ENCODE measurements at regions not wholly inside any gene's neighbourhood (a gene's known extent, or its start where the extent isn't known, plus 50 kb on each side); places are given as distances from the start of the nearest gene placed in this dataset.

DNA sequence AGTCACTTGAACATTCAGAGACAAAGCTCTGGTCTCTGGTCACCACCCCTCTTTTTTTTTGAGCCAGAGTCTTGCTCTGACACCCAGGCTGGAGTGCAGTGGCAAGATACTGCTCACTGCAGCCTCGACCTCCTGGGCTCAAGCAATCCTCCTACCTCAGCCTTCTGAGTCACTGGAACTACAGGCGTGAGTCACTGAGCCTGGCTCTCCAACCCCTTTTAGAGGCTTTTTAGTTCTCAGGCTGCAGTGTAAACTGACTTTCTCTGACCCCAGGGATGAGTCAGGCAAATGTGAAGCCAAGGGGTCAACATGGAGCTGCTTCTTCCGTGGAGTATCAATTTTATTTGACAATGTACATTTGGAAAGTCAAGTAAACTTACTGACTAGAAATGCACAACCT, 229.2 kb downstream of the PTTG2 start:
- Histone ChIP-seq H3K4me2 (ENCODE audit: insufficient read depth in 1 of 2, low read depth in 2 of 2, low read length in 2 of 2) (no peak overlapping the region), H3K36me3 (ENCODE audit: control insufficient read depth in 2 of 4, insufficient read depth in 4 of 4, low read length in 3 of 4) (no peaks in the 10 kb centered on the region), H3K4me1 (replicated peaks in 1 of 4; ENCODE audit: control insufficient read depth in 3 of 4, insufficient read depth in 4 of 4, low read length in 3 of 4) (no peaks in the 10 kb centered on the region; a peak in 1 of 7 replicates), H3K27me3 (replicated peaks in 1 of 4; ENCODE audit: control insufficient read depth in 3 of 4, extremely low read depth in 1 of 4, insufficient read depth in 3 of 4, low read length in 3 of 4) (no peaks in the 10 kb centered on the region), H3K27ac (ENCODE audit: low read depth, low read length) (no peak overlapping the region), H3K23ac (ENCODE audit: insufficient read length) (no peak overlapping the region), H3K79me1 (ENCODE audit: low read depth, low read length) (no peaks in the 10 kb centered on the region), H2AK5ac (ENCODE audit: low read depth, low read length) (no peak overlapping the region), H2AFZ (ENCODE audit: low read length) (no peak overlapping the region), H3K9me3 (ENCODE audit: insufficient read depth in 2 of 2, low read depth in 1 of 2, low read length in 1 of 2) (no peaks in the 10 kb centered on the region), H3K9ac (replicated peaks in 1 of 4; ENCODE audit: extremely low read depth in 1 of 4, low read depth in 3 of 4, low read length in 3 of 4) (no peak overlapping the region), H2BK5ac (ENCODE audit: low read depth, low read length) (no peak overlapping the region), H3K14ac (ENCODE audit: insufficient read length) (no peak overlapping the region), H2BK20ac (ENCODE audit: low read length) (no peak overlapping the region), H2BK12ac (ENCODE audit: low read depth, low read length) (no peak overlapping the region), H3K79me2 (ENCODE audit: control insufficient read depth in 1 of 2, insufficient read depth in 2 of 2, low read length in 2 of 2) (no peaks in the 10 kb centered on the region), H3K18ac (ENCODE audit: extremely low read depth, low read length) (no peak overlapping the region), H3K4ac (replicated peaks; ENCODE audit: insufficient read length, low read depth, low read length) (no peak overlapping the region), H3K23me2 (ENCODE audit: low read depth, low read length) (no peaks in the 10 kb centered on the region), H3K4me3 (ENCODE audit: extremely low read depth in 1 of 4, insufficient read depth in 2 of 4, low read depth in 3 of 4, low read length in 4 of 4) (no peak overlapping the region), H4K91ac (replicated peaks; ENCODE audit: insufficient read length, low read length) (no peak overlapping the region), H2BK120ac (replicated peaks; ENCODE audit: low read depth, low read length) (no peak overlapping the region), H4K8ac (ENCODE audit: extremely low read depth, insufficient read depth, low read length) (no peak overlapping the region), H4K20me1 (replicated peaks in 1 of 2; ENCODE audit: control insufficient read depth in 1 of 2, insufficient read depth in 2 of 2, low read length in 2 of 2) (no peaks in the 10 kb centered on the region), H3K56ac (replicated peaks; ENCODE audit: insufficient read length, low read depth, low read length) (no peak overlapping the region), H2BK15ac (ENCODE audit: low read length) (no peak overlapping the region), H4K5ac (ENCODE audit: insufficient read length, low read depth, low read length) (no peak overlapping the region)
- no peak for FAIRE-seq
- WGBS, 2 experiments (ENCODE audit: extremely low coverage in 1 of 2, insufficient coverage in 1 of 2, insufficient read length in 1 of 2, insufficient replicate concordance in 2 of 2, low coverage in 1 of 2, low lambda C conversion rate in 2 of 2, missing lambda C conversion rate in 1 of 2) = 89% methylated on average over 3 of the region's 3 CpGs; no CpG with 5 or more reads in 1 of the 2 experiments
- no peak for DNase-seq (ENCODE audit: low read depth in 1 of 2, low spot score in 2 of 2)
- POLR2A ChIA-PET (ENCODE audit: partially characterized antibody) = no interaction called here
- CTCF ChIA-PET (ENCODE audit: partially characterized antibody) = interaction anchor here (0.7 to 1.9 kb wide), 4 partner anchors 10 to 593 kb away, joined by 3 to 7 read pairs (median 4); partner anchors contain the start of gene TLR10
- no peak for TF ChIP-seq SAP30 (IDR thresholded peaks at IDR 0.05; ENCODE audit: insufficient read depth, insufficient replicate concordance, low read length)
- TF ChIP-seq JUN (IDR thresholded peaks at IDR 0.05; ENCODE audit: low read depth, low read length) = no peak
- TF ChIP-seq EP300 (IDR thresholded peaks at IDR 0.05; ENCODE audit: borderline replicate concordance in 1 of 2, low read depth in 2 of 2, low read length in 2 of 2) = no peak
- TF ChIP-seq BACH1 (IDR thresholded peaks at IDR 0.05; ENCODE audit: low read length) = no peak
- TF ChIP-seq, protein P1, sequence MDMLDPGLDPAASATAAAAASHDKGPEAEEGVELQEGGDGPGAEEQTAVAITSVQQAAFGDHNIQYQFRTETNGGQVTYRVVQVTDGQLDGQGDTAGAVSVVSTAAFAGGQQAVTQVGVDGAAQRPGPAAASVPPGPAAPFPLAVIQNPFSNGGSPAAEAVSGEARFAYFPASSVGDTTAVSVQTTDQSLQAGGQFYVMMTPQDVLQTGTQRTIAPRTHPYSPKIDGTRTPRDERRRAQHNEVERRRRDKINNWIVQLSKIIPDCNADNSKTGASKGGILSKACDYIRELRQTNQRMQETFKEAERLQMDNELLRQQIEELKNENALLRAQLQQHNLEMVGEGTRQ (IDR thresholded peaks at IDR 0.05; ENCODE audit: low read length) = no peak
- TF ChIP-seq, protein P2, sequence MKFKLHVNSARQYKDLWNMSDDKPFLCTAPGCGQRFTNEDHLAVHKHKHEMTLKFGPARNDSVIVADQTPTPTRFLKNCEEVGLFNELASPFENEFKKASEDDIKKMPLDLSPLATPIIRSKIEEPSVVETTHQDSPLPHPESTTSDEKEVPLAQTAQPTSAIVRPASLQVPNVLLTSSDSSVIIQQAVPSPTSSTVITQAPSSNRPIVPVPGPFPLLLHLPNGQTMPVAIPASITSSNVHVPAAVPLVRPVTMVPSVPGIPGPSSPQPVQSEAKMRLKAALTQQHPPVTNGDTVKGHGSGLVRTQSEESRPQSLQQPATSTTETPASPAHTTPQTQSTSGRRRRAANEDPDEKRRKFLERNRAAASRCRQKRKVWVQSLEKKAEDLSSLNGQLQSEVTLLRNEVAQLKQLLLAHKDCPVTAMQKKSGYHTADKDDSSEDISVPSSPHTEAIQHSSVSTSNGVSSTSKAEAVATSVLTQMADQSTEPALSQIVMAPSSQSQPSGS (IDR thresholded peaks at IDR 0.05; ENCODE audit: low read length) = no peak
- TF ChIP-seq TCF12 (IDR thresholded peaks at IDR 0.05; ENCODE audit: low read depth, low read length) = no peak
- no peak for TF ChIP-seq EZH2 (IDR thresholded peaks at IDR 0.05; ENCODE audit: low read depth, low read length, severe bottlenecking)
- no peak for TF ChIP-seq CBX5 (IDR thresholded peaks at IDR 0.05; ENCODE audit: low read depth, low read length)
- no peak for TF ChIP-seq GTF2F1 (IDR thresholded peaks at IDR 0.05; ENCODE audit: borderline replicate concordance, low read depth, low read length)
- no peak for TF ChIP-seq FOSL1 (IDR thresholded peaks at IDR 0.05; ENCODE audit: insufficient read depth, low read depth, low read length)
